K562 (cell line): ENCODE measurements at regions not wholly inside any gene's neighbourhood (a gene's known extent, or its start where the extent isn't known, plus 50 kb on each side); places are given as distances from the start of the nearest gene placed in this dataset.

Experiments
- KDM1A ChIP-seq, 2 experiments: fragments of 450-650 bp; IDR thresholded peaks; 2 replicates each; pipeline ENCODE4 v1.6.1; 2016; ENCODE audit warnings: mild to moderate bottlenecking in 2 of 2
- LCOR ChIP-seq: sonication (generic); formaldehyde crosslinking; IDR thresholded peaks from 2 replicates; pipeline ENCODE4 v1.8.0; 2022; ENCODE audit warnings: mild to moderate bottlenecking, missing genetic modification reagents
- SIN3B ChIP-seq: fragments of 450-650 bp; IDR thresholded peaks from 2 replicates; pipeline ENCODE4 v1.6.1; 2017; ENCODE audit warnings: low read depth, mild to moderate bottlenecking, moderate library complexity
- TBP ChIP-seq: optimal IDR thresholded peaks from 2 replicates; pipeline ENCODE3; 2011; ENCODE audit warnings: low read depth, low read length, improper control_type of control experiment
- TEAD1 ChIP-seq, 2 experiments: fragments of 450-650 bp in 1 of 2; sonication (generic) in 1 of 2; formaldehyde crosslinking; IDR thresholded peaks; 2 replicates each; pipeline versions ENCODE4 v1.4.0 to v1.8.0; 2020 to 2022; ENCODE audit warnings: mild to moderate bottlenecking in 2 of 2, missing genetic modification reagents in 1 of 2
- ZNF197 ChIP-seq: fragments of 200-800 bp; sonication (Bioruptor generic); IDR thresholded peaks from 2 replicates; pipeline ENCODE4 v1.6.1; 2016; ENCODE audit warnings: low read depth, missing genetic modification characterization, missing compliant biosample characterization
- ZNF239 ChIP-seq: fragments of 250-450 bp; sonication (Bioruptor Pico); IDR thresholded peaks from 2 replicates; pipeline ENCODE4 v1.4.0; 2020; ENCODE audit warnings: mild to moderate bottlenecking
- TF ChIP-seq, protein P1 (sequence below), 2 experiments: fragments of 450-650 bp; IDR thresholded peaks; 2 replicates each; pipeline ENCODE4 v1.6.1; 2016; ENCODE audit warnings: mild to moderate bottlenecking in 2 of 2, borderline replicate concordance in 1 of 2, low read depth in 1 of 2, moderate library complexity in 1 of 2
- TF ChIP-seq, protein P2 (sequence below): fragments of 250-450 bp; sonication (Bioruptor Pico); IDR thresholded peaks from 2 replicates; pipeline ENCODE4 v1.5.0; 2022; ENCODE audit warnings: mild to moderate bottlenecking
- TF ChIP-seq, protein P3 (sequence below): fragments of 450-650 bp; IDR thresholded peaks from 2 replicates; pipeline ENCODE4 v1.6.1; 2014; ENCODE audit warnings: low read depth, mild to moderate bottlenecking, moderate library complexity, borderline replicate concordance
- TF ChIP-seq, protein P4 (sequence below): sonication (generic); formaldehyde crosslinking; IDR thresholded peaks from 2 replicates; pipeline ENCODE4 v1.8.0; 2022; ENCODE audit warnings: missing genetic modification reagents, mild to moderate bottlenecking, moderate library complexity, borderline replicate concordance
- TF ChIP-seq, protein P5 (sequence below): fragments of 450-650 bp; conservative IDR thresholded peaks from 2 replicates; pipeline ENCODE4 v1.6.1; 2016; ENCODE audit warnings: missing genetic modification characterization, low read depth, mild to moderate bottlenecking, missing compliant biosample characterization, moderate library complexity

DNA sequence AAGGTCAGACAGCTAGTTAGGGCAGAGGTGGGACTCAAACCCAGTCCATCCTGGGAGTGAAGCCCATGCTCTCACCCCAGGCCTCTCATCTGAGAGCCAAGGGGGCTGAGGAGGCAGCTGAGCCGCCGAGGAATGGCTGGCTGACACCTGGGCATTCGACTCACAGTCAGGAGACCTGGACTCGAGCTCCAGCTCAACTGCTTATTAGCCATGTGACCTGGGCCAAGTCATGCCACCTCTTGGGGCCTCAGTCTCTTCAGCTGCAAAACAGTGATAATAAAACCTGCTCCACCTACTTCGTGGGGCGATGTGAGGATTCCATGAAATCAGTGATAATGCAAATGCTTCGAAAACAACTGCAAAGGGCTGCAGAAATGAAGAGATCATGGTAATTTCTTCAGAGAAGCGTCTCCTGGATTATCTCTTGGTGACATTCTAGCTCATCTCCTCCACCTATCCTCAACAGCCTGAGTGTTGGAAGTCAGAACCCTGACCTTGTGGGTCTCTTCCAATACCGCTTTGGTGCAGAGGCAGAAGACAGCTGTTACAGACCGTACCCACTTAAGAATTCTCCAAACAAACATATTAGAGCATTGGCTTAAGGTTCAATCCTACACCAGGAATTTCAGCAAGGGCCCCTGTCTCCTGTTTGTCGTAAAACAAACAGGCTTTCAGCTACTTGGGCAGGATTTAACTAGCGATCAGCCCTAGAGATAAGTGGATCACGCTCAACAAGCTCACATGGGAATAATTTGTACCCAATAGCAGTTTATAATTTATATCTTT lies 60.0 kb upstream of the PIM1 start (continued):
- TF ChIP-seq, protein P1, sequence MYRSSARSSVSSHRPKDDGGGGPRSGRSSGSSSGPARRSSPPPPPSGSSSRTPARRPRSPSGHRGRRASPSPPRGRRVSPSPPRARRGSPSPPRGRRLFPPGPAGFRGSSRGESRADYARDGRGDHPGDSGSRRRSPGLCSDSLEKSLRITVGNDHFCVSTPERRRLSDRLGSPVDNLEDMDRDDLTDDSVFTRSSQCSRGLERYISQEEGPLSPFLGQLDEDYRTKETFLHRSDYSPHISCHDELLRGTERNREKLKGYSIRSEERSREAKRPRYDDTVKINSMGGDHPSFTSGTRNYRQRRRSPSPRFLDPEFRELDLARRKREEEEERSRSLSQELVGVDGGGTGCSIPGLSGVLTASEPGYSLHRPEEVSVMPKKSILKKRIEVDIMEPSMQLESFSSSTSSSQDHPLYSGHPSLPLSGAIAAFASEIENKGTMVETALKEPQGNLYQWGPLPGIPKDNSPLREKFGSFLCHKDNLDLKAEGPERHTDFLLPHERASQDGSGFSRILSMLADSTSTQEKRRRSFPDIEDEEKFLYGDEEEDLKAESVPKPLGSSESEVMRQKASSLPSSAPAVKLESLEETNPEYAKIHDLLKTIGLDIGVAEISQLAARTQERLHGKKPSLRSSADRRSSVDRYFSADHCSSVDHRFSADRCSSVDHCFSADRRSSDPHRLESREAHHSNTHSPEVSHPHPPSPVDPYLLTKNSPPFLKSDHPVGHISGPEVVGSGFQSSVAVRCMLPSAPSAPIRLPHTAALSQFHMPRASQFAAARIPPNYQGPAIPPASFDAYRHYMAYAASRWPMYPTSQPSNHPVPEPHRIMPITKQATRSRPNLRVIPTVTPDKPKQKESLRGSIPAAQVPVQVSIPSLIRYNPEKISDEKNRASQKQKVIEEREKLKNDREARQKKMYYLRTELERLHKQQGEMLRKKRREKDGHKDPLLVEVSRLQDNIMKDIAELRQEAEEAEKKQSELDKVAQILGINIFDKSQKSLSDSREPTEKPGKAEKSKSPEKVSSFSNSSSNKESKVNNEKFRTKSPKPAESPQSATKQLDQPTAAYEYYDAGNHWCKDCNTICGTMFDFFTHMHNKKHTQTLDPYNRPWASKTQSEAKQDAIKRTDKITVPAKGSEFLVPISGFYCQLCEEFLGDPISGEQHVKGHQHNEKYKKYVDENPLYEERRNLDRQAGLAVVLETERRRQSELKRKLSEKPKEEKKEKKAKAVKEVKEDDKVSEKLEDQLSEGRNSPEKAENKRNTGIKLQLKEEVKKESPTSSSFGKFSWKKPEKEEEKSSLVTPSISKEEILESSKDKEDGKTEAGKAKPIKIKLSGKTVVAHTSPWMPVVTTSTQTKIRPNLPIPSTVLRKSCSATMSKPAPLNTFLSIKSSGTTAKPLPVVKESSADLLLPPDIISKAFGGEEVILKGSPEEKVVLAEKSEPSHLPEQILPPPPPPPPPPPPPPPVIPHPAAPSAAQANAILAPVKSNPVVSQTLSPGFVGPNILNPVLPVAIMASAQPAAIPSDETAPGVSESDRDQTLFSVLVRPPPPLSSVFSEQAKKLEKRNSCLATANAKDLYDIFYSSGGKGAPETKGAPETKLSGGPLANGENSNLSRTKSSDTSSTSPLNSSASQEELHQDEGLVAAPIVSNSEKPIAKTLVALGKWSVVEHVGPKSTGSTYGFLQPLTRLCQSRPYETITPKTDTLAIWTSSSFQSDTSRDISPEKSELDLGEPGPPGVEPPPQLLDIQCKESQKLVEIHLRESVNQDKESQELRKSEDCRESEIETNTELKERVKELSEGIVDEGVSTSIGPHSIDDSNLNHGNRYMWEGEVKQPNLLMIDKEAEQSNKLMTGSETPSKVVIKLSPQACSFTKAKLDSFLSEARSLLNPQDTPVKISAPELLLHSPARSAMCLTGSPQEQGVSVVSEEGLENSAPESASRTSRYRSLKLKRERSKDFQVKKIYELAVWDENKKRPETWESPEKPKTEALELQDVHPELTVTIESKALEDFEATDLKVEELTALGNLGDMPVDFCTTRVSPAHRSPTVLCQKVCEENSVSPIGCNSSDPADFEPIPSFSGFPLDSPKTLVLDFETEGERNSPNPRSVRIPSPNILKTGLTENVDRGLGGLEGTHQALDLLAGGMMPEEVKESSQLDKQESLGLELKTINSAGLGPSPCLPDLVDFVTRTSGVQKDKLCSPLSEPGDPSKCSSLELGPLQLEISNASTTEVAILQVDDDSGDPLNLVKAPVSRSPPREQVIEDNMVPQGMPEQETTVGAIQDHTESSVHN (IDR thresholded peaks at IDR 0.05; ENCODE audit: borderline replicate concordance in 1 of 2, low read depth in 1 of 2) = no peak
- TF ChIP-seq ZNF197 (CRISPR knock-in tag) (peak; percentile 44; the same call in 1 of the 2 replicates), ZNF239 (CRISPR knock-in tag) (peak; percentile 63), TEAD1 (CRISPR knock-in tag; IDR thresholded peaks at IDR 0.05) (peak; percentile 60 to 84; a peak in 3 of 4 replicates), TBP (peak; percentile 37), KDM1A (IDR thresholded peaks at IDR 0.05) (peak; percentile 87 to 92), SIN3B (peak; percentile 47; the same call in 1 of the 2 replicates), LCOR (CRISPR knock-in tag) (0 out of 2 replicates have a peak, but pooled peaks have one; percentile 33)
- TF ChIP-seq, protein P2, sequence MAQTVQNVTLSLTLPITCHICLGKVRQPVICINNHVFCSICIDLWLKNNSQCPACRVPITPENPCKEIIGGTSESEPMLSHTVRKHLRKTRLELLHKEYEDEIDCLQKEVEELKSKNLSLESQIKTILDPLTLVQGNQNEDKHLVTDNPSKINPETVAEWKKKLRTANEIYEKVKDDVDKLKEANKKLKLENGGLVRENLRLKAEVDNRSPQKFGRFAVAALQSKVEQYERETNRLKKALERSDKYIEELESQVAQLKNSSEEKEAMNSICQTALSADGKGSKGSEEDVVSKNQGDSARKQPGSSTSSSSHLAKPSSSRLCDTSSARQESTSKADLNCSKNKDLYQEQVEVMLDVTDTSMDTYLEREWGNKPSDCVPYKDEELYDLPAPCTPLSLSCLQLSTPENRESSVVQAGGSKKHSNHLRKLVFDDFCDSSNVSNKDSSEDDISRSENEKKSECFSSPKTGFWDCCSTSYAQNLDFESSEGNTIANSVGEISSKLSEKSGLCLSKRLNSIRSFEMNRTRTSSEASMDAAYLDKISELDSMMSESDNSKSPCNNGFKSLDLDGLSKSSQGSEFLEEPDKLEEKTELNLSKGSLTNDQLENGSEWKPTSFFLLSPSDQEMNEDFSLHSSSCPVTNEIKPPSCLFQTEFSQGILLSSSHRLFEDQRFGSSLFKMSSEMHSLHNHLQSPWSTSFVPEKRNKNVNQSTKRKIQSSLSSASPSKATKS (CRISPR knock-in tag) = no peak
- TF ChIP-seq, protein P3, sequence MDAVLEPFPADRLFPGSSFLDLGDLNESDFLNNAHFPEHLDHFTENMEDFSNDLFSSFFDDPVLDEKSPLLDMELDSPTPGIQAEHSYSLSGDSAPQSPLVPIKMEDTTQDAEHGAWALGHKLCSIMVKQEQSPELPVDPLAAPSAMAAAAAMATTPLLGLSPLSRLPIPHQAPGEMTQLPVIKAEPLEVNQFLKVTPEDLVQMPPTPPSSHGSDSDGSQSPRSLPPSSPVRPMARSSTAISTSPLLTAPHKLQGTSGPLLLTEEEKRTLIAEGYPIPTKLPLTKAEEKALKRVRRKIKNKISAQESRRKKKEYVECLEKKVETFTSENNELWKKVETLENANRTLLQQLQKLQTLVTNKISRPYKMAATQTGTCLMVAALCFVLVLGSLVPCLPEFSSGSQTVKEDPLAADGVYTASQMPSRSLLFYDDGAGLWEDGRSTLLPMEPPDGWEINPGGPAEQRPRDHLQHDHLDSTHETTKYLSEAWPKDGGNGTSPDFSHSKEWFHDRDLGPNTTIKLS = peak; percentile 11; the same call in 1 of the 2 replicates
- TF ChIP-seq, protein P4, sequence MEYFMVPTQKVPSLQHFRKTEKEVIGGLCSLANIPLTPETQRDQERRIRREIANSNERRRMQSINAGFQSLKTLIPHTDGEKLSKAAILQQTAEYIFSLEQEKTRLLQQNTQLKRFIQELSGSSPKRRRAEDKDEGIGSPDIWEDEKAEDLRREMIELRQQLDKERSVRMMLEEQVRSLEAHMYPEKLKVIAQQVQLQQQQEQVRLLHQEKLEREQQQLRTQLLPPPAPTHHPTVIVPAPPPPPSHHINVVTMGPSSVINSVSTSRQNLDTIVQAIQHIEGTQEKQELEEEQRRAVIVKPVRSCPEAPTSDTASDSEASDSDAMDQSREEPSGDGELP (CRISPR knock-in tag) = peak; percentile 75; the same call in 1 of the 2 replicates
- TF ChIP-seq, protein P5, sequence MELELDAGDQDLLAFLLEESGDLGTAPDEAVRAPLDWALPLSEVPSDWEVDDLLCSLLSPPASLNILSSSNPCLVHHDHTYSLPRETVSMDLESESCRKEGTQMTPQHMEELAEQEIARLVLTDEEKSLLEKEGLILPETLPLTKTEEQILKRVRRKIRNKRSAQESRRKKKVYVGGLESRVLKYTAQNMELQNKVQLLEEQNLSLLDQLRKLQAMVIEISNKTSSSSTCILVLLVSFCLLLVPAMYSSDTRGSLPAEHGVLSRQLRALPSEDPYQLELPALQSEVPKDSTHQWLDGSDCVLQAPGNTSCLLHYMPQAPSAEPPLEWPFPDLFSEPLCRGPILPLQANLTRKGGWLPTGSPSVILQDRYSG (tag) = peak; percentile 68
